CD4-positive, alpha-beta T cell (primary cell): ENCODE measurements at regions not wholly inside any gene's neighbourhood (a gene's known extent, or its start where the extent isn't known, plus 50 kb on each side); places are given as distances from the start of the nearest gene placed in this dataset.

Experiments used
- ATAC-seq: fragments of 200-7000 bp; cut with Tn5 transposase; one replicate; pipeline ENCODE4 v1.10.0; 2022; ENCODE audit warnings: mild to moderate bottlenecking; ENCODE audit not compliant: poor library complexity
- CTCF ChIA-PET: fragments of 350-600 bp; sonication (Branson Sonifier 250); formaldehyde crosslinking; loops from one replicate; lab custom pipeline; 2021; ENCODE audit warnings: antibody characterized with exemption, inconsistent platforms; lab: Charles Lee
- POLR2A ChIA-PET: fragments of 350-600 bp; sonication (Branson Sonifier 250); formaldehyde crosslinking; loops from one replicate; lab custom pipeline; 2021; ENCODE audit warnings: antibody characterized with exemption, inconsistent platforms; lab: Charles Lee
- DNase-seq, 14 experiments: peaks; one replicate each; pipeline ENCODE4 v3.0.0-alpha.2; 2013 to 2020; ENCODE audit warnings: mixed read lengths in 2 of 14
- H3K27ac ChIP-seq, 2 donors: one replicate each; pipeline versions ENCODE4 v1.5.1 to v1.7.0; 2013; ENCODE audit warnings: low read length in 2 of 2, low read depth in 1 of 2, mild to moderate bottlenecking in 1 of 2
- H3K27me3 ChIP-seq, 2 experiments: 1 replicate in 1 of 2; 2 replicates in 1 of 2; pipeline versions ENCODE4 v1.6.1 to v1.7.0; 2013; ENCODE audit warnings: low read length in 2 of 2, control low read depth in 1 of 2, mild to moderate bottlenecking in 1 of 2, moderate library complexity in 1 of 2; ENCODE audit not compliant: insufficient read depth in 2 of 2, control insufficient read depth in 1 of 2
- H3K36me3 ChIP-seq: one replicate; pipeline ENCODE4 v1.6.1; 2013; ENCODE audit warnings: low read length, control low read depth; ENCODE audit not compliant: insufficient read depth
- H3K4me1 ChIP-seq: one replicate; pipeline ENCODE4 v1.6.1; 2013; ENCODE audit warnings: low read length, control low read depth; ENCODE audit not compliant: insufficient read depth
- H3K4me3 ChIP-seq: one replicate; pipeline ENCODE4 v1.5.1; 2013; ENCODE audit warnings: mild to moderate bottlenecking, low read length, moderate library complexity
- H3K9me3 ChIP-seq, 2 experiments: 1 replicate in 1 of 2; 2 replicates in 1 of 2; pipeline versions ENCODE4 v1.6.1 to v1.7.0; 2013; ENCODE audit warnings: low read length in 2 of 2, mild to moderate bottlenecking in 2 of 2, control low read depth in 1 of 2, moderate library complexity in 1 of 2; ENCODE audit not compliant: control insufficient read depth in 1 of 2, insufficient read depth in 1 of 2
- H3K27ac Mint-ChIP-seq: one replicate; pipeline ENCODE4 v1.8.0; 2020; ENCODE audit warnings: mixed read lengths
- H3K27me3 Mint-ChIP-seq: one replicate; pipeline ENCODE4 v1.8.0; 2021; ENCODE audit warnings: mixed read lengths
- H3K36me3 Mint-ChIP-seq: one replicate; pipeline ENCODE4 v1.8.0; 2021; ENCODE audit warnings: low read depth, mixed read lengths
- H3K4me1 Mint-ChIP-seq: one replicate; pipeline ENCODE4 v1.8.0; 2021; ENCODE audit warnings: low read depth, mixed read lengths
- H3K4me3 Mint-ChIP-seq: one replicate; pipeline ENCODE4 v1.8.0; 2020; ENCODE audit warnings: mild to moderate bottlenecking, mixed read lengths
- H3K9me3 Mint-ChIP-seq: one replicate; pipeline ENCODE4 v1.8.0; 2020; ENCODE audit warnings: mixed read lengths
- intact Hi-C, 2 experiments: fragments of 100-400 bp; cut with DNase I in 1 of 2; cut with micrococcal nuclease in 1 of 2; formaldehyde crosslinking; loops; one replicate each; pipeline versions ENCODE4 v1.15.1 to v1.9.0; 2023 to 2025; cut with DNase I, micrococcal nuclease
- TF ChIP-seq, protein P1 (sequence below): fragments of 200-600 bp; IDR thresholded peaks from one replicate; pipeline ENCODE4 v1.8.0; 2022; ENCODE audit warnings: antibody characterized with exemption, mild to moderate bottlenecking

GRCh38 chr3:64924961-64925360, 237.2 kb upstream of the ADAMTS9 start:
- CTCF ChIA-PET = no interaction called here
- Histone ChIP-seq H3K27me3 (no peaks in the 10 kb centered on the region), H3K4me3 (no peak overlapping the region), H3K27ac (no peak overlapping the region), H3K4me1 (no peaks in the 10 kb centered on the region), H3K36me3 (no peaks in the 10 kb centered on the region), H3K9me3 (peaks cover 0 to 8% of the 10 kb centered on the region in 2 experiments)
- intact Hi-C loops = no loop called here
- POLR2A ChIA-PET = no interaction called here
- no peaks in the 10 kb centered on the region for H3K9me3 Mint-ChIP-seq
- TF ChIP-seq, protein P1, sequence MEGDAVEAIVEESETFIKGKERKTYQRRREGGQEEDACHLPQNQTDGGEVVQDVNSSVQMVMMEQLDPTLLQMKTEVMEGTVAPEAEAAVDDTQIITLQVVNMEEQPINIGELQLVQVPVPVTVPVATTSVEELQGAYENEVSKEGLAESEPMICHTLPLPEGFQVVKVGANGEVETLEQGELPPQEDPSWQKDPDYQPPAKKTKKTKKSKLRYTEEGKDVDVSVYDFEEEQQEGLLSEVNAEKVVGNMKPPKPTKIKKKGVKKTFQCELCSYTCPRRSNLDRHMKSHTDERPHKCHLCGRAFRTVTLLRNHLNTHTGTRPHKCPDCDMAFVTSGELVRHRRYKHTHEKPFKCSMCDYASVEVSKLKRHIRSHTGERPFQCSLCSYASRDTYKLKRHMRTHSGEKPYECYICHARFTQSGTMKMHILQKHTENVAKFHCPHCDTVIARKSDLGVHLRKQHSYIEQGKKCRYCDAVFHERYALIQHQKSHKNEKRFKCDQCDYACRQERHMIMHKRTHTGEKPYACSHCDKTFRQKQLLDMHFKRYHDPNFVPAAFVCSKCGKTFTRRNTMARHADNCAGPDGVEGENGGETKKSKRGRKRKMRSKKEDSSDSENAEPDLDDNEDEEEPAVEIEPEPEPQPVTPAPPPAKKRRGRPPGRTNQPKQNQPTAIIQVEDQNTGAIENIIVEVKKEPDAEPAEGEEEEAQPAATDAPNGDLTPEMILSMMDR = no peak
- H3K27me3 Mint-ChIP-seq = no peaks in the 10 kb centered on the region
- no peak for DNase-seq
- no peak for ATAC-seq
- no peak overlapping the region for H3K4me3 Mint-ChIP-seq
- H3K4me1 Mint-ChIP-seq = no peaks in the 10 kb centered on the region
- H3K36me3 Mint-ChIP-seq = no peaks in the 10 kb centered on the region
- H3K27ac Mint-ChIP-seq = no peak overlapping the region

DNA sequence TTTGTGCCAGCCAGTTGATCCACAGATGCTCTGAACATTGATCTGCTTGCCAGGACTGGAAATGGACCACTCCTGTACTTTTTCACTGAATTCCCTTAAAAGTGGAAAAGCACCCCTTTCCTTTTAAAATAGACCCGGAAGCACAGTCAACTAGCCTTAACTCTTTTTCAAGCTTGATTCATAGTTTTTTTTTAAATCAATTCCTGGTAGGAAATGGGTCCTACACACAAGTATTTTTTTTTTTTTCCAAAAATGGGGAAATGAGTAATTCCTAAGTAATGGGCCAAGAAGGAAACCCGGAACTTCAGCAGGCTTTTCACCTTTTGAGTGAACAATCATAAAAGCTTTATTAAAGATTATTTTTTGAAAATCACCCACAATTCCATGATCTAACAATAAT, 234.4 kb upstream of the ADAMTS9 start:
- Mint-ChIP-seq H3K27ac (no peak overlapping the region), H3K27me3 (no peaks in the 10 kb centered on the region), H3K4me1 (no peaks in the 10 kb centered on the region), H3K36me3 (no peaks in the 10 kb centered on the region), H3K4me3 (no peak overlapping the region), H3K9me3 (no peaks in the 10 kb centered on the region)
- DNase-seq = no peak
- intact Hi-C loops = no loop called here
- H3K4me1 ChIP-seq = no peaks in the 10 kb centered on the region
- no peaks in the 10 kb centered on the region for H3K36me3 ChIP-seq
- CTCF ChIA-PET = no interaction called here
- no peak for ATAC-seq
- TF ChIP-seq, protein P1 = no peak
- H3K9me3 ChIP-seq = peaks cover 0 to 5% of the 10 kb centered on the region in 2 experiments
- no peak overlapping the region for H3K4me3 ChIP-seq
- H3K27me3 ChIP-seq = no peaks in the 10 kb centered on the region
- H3K27ac ChIP-seq = no peak overlapping the region
- POLR2A ChIA-PET = no interaction called here

GRCh38 chr3:64921281-64922065, 233.7 kb upstream of the ADAMTS9 start:
- H3K36me3 Mint-ChIP-seq = no peaks in the 10 kb centered on the region
- no peak overlapping the region for H3K4me3 Mint-ChIP-seq
- ATAC-seq (no peak), DNase-seq (no peak)
- TF ChIP-seq, protein P1 = no peak
- no peaks in the 10 kb centered on the region for H3K4me1 Mint-ChIP-seq
- no peaks in the 10 kb centered on the region for H3K36me3 ChIP-seq
- intact Hi-C loops = no loop called here
- H3K27ac Mint-ChIP-seq = no peak overlapping the region
- H3K4me1 ChIP-seq = no peaks in the 10 kb centered on the region
- no peaks in the 10 kb centered on the region for H3K27me3 Mint-ChIP-seq
- no peaks in the 10 kb centered on the region for H3K27me3 ChIP-seq
- no peak overlapping the region for H3K4me3 ChIP-seq
- H3K27ac ChIP-seq = no peak overlapping the region
- no peaks in the 10 kb centered on the region for H3K9me3 Mint-ChIP-seq
- ChIA-PET POLR2A (no interaction called here), CTCF (no interaction called here)
- peaks cover 0 to 5% of the 10 kb centered on the region in 2 experiments for H3K9me3 ChIP-seq
